Left ventricle myocardium inferior (tissue), 1 donor: ENCODE measurements at regions not wholly inside any gene's neighbourhood (a gene's known extent, or its start where the extent isn't known, plus 50 kb on each side); places are given as distances from the start of the nearest gene placed in this dataset.

Experiments
- DNase-seq: peaks from one replicate; pipeline ENCODE4 v3.0.0-alpha.2; 2020
- H3K27ac ChIP-seq: fragments of 200-600 bp; replicated peaks from 2 replicates; pipeline ENCODE4 v1.8.0; 2021
- H3K27me3 ChIP-seq: fragments of 200-600 bp; 2 replicates; pipeline ENCODE4 v1.8.0; 2021; ENCODE audit warnings: low read depth
- H3K36me3 ChIP-seq: fragments of 200-600 bp; 2 replicates; pipeline ENCODE4 v1.8.0; 2021
- H3K4me1 ChIP-seq: fragments of 200-600 bp; 2 replicates; pipeline ENCODE4 v1.8.0; 2021
- H3K4me3 ChIP-seq: fragments of 200-600 bp; 2 replicates; pipeline ENCODE4 v1.8.0; 2021; ENCODE audit warnings: mild to moderate bottlenecking, moderate library complexity
- H3K9me3 ChIP-seq: fragments of 200-600 bp; replicated peaks from 2 replicates; pipeline ENCODE4 v1.8.0; 2021
- CTCF ChIP-seq: fragments of 200-600 bp; IDR thresholded peaks from 2 replicates; pipeline ENCODE4 v1.8.0; 2021; ENCODE audit warnings: antibody characterized with exemption, mild to moderate bottlenecking, borderline replicate concordance
- intact Hi-C: fragments of 100-400 bp; cut with micrococcal nuclease; formaldehyde crosslinking; loops from one replicate; pipeline ENCODE4 v1.11.0; 2022
- donor health status: DM: no; HTN: yes; CAD: no; lungs with severe emphysema.

- no peak for DNase-seq
- Histone ChIP-seq H3K4me1 (peaks cover 9% of the 10 kb centered on the region), H3K36me3 (no peaks in the 10 kb centered on the region), H3K9me3 (no peaks in the 10 kb centered on the region), H3K27ac (no peak overlapping the region), H3K4me3 (no peak overlapping the region), H3K27me3 (no peaks in the 10 kb centered on the region)
- TF ChIP-seq CTCF = no peak
- intact Hi-C loops = no loop called here
Measured at GRCh38 chr3:56851966-56852884, 50.5 kb upstream of the ARHGEF3 start.
